GM13977 (cell line): ENCODE measurements at regions not wholly inside any gene's neighbourhood (a gene's known extent, or its start where the extent isn't known, plus 50 kb on each side); places are given as distances from the start of the nearest gene placed in this dataset.
"Not testable (repeated sequence)": the region's sequence is repeated elsewhere in the genome, so short reads cannot be mapped to it uniquely, and the experiment has no call there.

ENCODE experiments used
- DNase-seq: peaks from one replicate; pipeline ENCODE4 v3.0.0; 2012; ENCODE audit warnings: low spot score
- CTCF ChIP-seq: IDR thresholded peaks from 2 replicates; pipeline ENCODE4 v1.5.1; 2012; ENCODE audit warnings: mild to moderate bottlenecking, control low read depth; ENCODE audit not compliant: insufficient read depth; ENCODE audit errors: extremely low read depth, missing control alignments
- in situ Hi-C: fragments of 300-500 bp; cut with MboI; formaldehyde crosslinking; loops from one replicate; pipeline ENCODE4 v1.12.0; 2022; ENCODE audit warnings: low sequenced_read_pairs, low pct_unique_long_range_greater_than_20kb, mixed read lengths, inconsistent platforms; ENCODE audit not compliant: unreplicated experiment

GRCh38 chr3:166425900-166426611, 588.8 kb upstream of the BCHE start:
- in situ Hi-C loops, result no loop called here
- DNase-seq, result no peak
- no peak for TF ChIP-seq CTCF

- DNase-seq, result no peak
- TF ChIP-seq CTCF, result no peak
- in situ Hi-C loops, result no loop called here
Measured at GRCh38 chr3:166425021-166425420, 587.8 kb upstream of the BCHE start.

GRCh38 chr3:166423824-166424513, 586.7 kb upstream of the BCHE start:
- in situ Hi-C loops, DNase-seq: not testable (repeated sequence)

- in situ Hi-C loops, result no loop called here
- DNase-seq, result no peak
- no peak for TF ChIP-seq CTCF
Measured at GRCh38 chr3:166422556-166422955, 585.3 kb upstream of the BCHE start.

GRCh38 chr3:166420071-166420470, 582.8 kb upstream of the BCHE start:
- in situ Hi-C loops, result no loop called here
- no peak for TF ChIP-seq CTCF
- no peak for DNase-seq

GRCh38 chr3:166405896-166406295, 568.7 kb upstream of the BCHE start:
- in situ Hi-C loops, result no loop called here
- DNase-seq, result no peak
- TF ChIP-seq CTCF, result no peak

- no peak for TF ChIP-seq CTCF
- in situ Hi-C loops, result no loop called here
- no peak for DNase-seq
Measured at GRCh38 chr3:166405465-166405864, 568.2 kb upstream of the BCHE start.
